Superior temporal gyrus (tissue), 1 donor: ENCODE measurements at regions not wholly inside any gene's neighbourhood (a gene's known extent, or its start where the extent isn't known, plus 50 kb on each side); places are given as distances from the start of the nearest gene placed in this dataset.
A peak's percentile ranks its signal among the peaks of the same experiment; 100 is the strongest.
"Not testable (repeated sequence)": the region's sequence is repeated elsewhere in the genome, so short reads cannot be mapped to it uniquely, and the experiment has no call there.

Experiments used
- DNase-seq: peaks from one replicate; pipeline ENCODE4 v3.0.0-alpha.2; 2016; ENCODE audit errors: extremely low spot score

DNA sequence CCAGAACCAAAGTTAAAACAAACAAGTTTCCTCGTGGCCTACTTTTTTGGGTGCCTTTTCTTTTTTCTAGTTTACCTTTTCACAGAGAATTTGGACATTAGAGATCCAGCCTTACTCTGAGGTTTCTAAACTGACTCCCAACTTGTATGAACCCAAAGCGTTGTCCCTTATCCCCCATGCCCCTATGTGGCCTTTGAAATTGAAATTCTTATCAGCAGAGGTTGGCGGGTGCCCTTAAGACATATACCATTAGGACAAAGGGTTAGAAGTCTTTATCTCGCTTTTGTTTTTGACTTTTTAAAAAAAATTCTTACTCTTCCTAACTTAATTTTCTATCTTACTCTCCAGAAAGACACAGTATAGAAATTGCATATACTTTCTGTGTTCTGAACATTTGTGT is 76.3 kb upstream of the C7orf33 start:
- no peak for DNase-seq

DNA sequence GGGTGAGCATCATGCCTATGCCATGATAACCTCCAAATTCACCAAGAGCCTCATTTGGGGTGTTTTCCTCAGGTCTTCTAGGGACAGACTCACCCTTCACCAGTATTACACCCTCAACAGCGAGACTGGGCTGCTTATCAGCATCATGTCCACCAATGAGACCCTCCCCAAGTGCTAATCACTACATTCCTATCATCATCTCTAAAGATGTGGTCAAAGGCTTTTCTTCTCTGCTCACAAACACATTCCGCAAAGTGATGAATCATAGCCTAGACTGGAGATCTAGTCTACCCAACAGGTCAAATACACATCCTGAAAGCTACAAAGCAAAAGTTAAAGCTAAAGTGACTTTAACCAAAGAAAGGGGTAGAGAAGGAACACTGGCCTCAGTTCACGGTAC is 75.3 kb upstream of the C7orf33 start:
- DNase-seq: no peak

DNA sequence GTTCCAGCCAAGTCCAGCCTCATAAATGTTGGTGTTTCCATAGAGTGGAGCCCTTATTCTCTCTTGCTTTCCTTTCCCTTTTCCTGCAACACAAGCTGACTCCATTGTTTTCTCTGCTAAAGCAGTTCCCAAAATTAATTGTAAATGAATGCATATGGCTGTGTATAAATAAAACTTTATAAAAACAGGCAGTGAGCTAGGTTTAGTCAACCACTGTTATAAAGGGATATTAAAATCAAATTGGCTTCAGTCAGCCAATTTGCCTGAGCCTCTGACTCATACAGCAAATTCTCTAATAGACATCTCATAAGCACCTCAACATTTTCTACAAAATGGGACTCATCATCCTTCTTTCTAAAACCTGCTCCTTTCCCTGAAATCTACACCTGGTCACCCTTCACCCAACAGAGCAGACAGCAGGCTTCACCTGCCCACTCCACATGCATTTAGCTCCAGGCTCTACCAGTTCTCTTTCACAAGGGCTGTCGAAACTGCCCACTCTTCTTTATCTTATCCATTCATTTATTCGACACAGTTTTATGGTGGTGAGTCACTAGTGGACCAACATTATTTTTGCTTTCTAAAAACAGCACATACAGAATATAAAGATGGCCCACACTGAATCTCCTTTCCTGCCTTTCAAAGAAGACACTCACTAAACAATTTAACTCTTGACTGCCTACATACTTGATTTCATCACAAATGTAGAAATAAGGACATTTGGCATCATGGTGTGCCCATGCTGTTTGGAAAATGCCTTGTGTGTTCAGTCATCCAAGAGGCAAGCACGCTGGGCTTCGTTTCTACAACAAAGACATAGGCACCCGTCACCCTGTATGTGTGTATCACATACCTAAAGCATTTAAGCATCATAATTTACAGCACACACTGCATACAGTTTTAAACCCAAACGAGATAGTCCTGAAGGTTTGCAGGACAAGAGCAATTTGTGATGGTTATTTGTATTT is 74.6 kb upstream of the C7orf33 start:
- DNase-seq: no peak

DNA sequence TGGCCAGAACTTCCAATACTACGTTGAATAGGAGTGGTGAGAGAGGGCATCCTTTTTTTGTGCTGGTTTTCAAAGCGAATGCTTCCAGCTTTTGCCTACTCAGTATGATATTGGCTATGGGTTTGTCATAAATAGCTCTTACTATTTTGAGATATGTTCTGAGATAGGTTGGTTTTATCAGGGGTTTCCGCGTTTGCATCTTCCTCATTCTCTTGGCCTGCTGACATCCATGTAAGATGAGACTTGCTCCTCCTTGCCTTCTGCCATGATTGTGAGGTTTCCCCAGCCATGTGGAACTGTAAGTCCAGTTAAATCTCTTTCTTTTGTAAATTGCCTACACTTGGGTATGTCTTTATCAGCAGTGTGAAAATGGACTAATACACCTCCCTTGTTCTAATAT is 71.2 kb upstream of the C7orf33 start:
- not testable (repeated sequence) for DNase-seq

DNA sequence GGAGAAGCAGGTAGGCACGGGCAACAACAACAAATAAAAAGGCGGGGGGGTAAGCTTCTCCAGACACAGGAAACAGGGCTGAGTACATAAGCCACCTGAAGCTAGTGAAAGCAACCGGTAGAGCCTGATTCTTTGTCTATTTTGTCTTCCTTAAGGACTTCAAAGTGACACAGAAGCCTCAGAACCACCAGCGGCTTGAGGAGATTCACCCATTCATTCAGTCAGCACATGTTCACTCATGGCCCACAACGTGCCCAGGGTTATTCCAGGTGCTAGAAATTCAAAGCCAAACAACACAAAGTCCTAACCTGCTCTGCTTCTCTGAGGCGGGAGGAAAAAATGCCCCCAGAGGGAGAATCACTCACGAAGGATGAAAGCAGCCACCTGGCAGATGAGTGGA is 69.3 kb upstream of the C7orf33 start:
- DNase-seq: no peak

DNA sequence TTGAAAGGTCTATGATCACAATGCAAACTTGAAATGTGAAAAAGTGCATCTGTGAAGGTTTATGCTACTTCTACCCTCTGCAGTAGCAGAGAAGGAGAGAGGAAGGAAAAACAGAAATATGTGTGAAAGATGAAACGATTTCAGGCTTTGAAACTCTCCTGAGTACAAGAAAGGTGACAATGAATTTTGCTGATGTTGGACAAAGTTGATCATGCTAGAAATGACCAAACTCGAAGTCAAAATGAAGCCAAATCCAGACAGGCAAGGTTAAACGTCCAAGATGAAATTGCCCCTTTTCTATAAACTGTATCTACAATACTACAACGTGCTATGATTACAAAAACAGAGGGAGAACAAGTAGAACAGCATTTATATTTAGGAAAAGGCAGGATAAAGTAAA is 67.0 kb upstream of the C7orf33 start:
- no peak for DNase-seq

DNA sequence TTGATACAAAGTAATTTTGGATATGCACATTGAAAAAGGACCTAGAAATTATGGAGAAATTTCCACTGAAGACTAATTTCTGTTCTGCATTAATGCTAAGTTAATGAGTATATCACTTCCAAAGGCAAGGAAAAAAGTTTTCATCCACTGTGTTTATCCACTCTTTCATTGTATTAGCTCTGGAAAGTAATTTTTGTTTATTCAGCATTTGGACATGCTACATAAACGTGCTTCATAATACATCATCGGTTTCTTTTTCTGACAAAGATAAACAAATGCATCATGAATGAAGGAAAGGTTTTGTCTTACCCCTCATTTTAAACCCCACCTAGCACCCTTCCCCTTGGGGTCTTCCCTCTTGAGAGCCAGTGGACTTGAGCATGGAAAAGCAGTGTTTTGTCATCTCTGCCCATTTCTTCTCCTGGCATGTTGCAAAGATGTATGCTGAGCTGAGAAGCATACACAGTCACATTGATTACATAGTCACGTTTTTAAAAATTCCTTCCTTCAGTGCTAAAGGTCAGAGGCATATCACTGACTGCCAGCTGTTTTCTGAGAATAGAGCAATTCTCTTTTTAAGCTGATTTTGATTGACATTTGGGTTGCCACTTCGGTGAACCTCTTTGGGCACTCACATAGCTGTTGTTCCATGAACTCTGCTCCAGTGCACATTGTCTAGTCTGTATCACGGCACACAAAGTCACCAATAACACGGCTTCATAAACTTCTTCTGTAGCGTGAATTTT is 65.9 kb upstream of the C7orf33 start:
- DNase-seq: no peak

DNA sequence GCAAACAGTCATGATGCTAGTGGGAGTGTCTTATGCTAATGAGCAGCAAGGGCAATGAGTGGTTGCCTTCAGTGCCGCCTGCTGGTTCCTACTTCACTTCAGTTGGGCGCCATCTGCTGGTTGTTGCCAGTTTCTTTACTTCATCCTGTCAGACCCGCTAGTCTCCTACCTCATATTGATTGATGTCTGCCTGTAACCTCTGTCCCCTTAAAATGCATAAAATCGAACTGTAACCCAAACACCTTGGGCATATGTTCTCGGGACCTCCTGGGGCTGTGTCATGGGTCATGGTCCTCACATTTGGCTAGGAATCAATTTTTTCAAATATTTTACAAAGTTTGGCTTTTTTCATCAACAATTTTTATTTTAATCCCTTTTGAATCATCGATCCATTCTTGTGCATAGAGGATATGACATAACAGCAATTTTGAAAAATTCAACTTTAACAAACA is 62.8 kb upstream of the C7orf33 start:
- peak; percentile 40 for DNase-seq

DNA sequence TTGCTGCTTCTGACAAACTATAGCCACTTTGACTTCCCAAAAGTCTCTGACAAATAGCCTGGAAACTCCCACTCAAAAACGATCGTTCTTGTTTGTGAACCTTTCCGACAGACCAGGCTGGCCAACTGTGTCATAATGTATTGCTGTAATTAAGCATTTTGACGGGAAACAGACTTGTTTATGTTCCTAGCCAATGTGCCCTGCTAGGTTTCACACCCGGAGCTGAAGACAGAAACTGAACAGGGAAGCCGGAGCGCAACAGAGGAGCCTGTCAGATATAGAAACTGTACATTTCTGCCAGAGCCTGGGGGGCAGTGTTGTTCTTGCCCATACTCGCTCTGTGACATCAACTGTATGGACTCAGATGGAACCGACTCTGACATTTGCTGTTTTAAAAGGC is 55.3 kb upstream of the C7orf33 start:
- DNase-seq: no peak

DNA sequence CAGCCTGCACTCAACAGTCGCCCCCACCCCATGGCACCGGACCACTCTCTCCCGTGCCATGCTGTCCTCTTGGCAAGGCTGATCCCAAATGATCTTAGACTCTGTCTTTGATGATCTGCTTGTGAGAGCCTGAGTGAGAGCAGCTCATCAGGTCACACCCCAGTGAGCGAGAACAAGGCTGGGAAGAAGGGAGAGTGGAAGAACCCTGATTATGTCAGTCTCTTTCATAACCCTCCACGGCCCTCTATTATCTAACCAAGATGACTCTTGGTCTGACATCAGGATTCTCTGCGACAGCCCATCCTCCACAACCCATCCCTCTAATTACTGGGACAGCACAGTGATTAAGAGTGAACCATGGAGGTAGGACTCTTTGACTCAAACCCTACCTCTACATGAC is 53.1 kb upstream of the C7orf33 start:
- DNase-seq: no peak

DNA sequence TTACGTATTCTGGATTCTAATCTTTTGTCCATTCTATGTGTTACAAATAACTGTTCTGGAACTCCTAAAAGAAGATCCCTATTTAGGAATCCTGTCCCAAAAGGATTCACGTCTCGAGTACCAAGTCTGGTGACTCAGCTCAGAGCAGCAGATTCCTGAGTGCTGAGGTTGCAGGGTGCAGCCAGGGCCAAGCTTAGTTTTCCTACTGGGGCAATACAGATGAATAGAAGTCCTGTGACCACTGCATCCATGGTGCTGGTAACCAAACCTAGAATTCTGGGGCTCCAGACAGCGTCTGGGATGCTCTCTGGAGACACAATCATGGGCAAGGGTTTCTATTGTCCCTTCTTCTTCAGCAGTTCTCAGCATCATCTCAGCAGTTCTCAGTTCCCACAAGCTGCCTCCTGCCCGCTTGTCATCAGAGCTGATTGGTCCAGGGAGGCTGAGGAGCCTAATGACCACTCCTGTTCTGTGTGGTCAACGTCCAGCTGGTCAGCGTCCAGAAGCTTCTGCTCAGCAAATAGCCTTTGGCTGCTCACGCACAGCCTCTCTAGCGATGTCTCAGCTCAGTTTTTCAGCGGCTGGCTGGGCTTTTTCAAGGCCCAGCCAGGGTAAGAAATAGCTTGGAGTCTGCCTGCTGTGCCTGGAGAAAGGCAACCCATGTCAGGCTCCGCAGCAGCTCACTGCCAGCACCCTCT is 50.4 kb upstream of the C7orf33 start:
- DNase-seq: no peak
